ENCODE measurements at regions not wholly inside any gene's neighbourhood (a gene's known extent, or its start where the extent isn't known, plus 50 kb on each side); places are given as distances from the start of the nearest gene placed in this dataset.

GRCh38 chr12:34297126-34297789, 275.0 kb downstream of the ALG10 start:
- no peaks in the 10 kb centered on the region for H3K4me1 ChIP-seq (ENCODE audit: control insufficient read depth, insufficient read depth, low read length)
- no peak overlapping the region for H3K27ac ChIP-seq (ENCODE audit: low read length)
- 66% methylated on average over 18 of the region's 18 CpGs for WGBS (ENCODE audit: insufficient coverage)
- H3K36me3 ChIP-seq (ENCODE audit: control insufficient read depth, insufficient read depth, low read length): no peaks in the 10 kb centered on the region
- H3K27me3 Mint-ChIP-seq (ENCODE audit: low read depth in 2 of 2): no peaks in the 10 kb centered on the region
- no peak for ATAC-seq
- H3K27me3 ChIP-seq (ENCODE audit: control insufficient read depth, insufficient read depth, low read length): no peaks in the 10 kb centered on the region
- peaks cover 86% of the 10 kb centered on the region for H3K9me3 ChIP-seq (ENCODE audit: control insufficient read depth, insufficient read depth, low read length)
- peaks cover 23% of the 10 kb centered on the region for H3K36me3 Mint-ChIP-seq
- H3K27ac Mint-ChIP-seq: no peak overlapping the region
- H3K4me3 Mint-ChIP-seq: no peak overlapping the region
- H3K9me3 Mint-ChIP-seq: peaks cover 15 to 46% of the 10 kb centered on the region in 2 donors
- H3K4me1 Mint-ChIP-seq: no peaks in the 10 kb centered on the region
- TF ChIP-seq CTCF (IDR thresholded peaks at IDR 0.05): no peak
- H3K4me3 ChIP-seq (ENCODE audit: low read length): no peak overlapping the region
- intact Hi-C loops (cut with micrococcal nuclease): no loop called here
- DNase-seq: no peak

GRCh38 chr12:34297790-34298164, 275.5 kb downstream of the ALG10 start:
- H3K9me3 Mint-ChIP-seq: peaks cover 17 to 49% of the 10 kb centered on the region in 2 donors
- H3K36me3 Mint-ChIP-seq: peaks cover 28% of the 10 kb centered on the region
- Histone ChIP-seq H3K27ac (ENCODE audit: low read length) (no peak overlapping the region), H3K4me1 (ENCODE audit: control insufficient read depth, insufficient read depth, low read length) (no peaks in the 10 kb centered on the region), H3K4me3 (ENCODE audit: low read length) (no peak overlapping the region), H3K27me3 (ENCODE audit: control insufficient read depth, insufficient read depth, low read length) (no peaks in the 10 kb centered on the region), H3K9me3 (ENCODE audit: control insufficient read depth, insufficient read depth, low read length) (peaks cover 86% of the 10 kb centered on the region), H3K36me3 (ENCODE audit: control insufficient read depth, insufficient read depth, low read length) (no peaks in the 10 kb centered on the region)
- ATAC-seq (no peak), DNase-seq (no peak)
- intact Hi-C loops (cut with micrococcal nuclease): no loop called here
- 75% methylated on average over 9 of the region's 9 CpGs for WGBS (ENCODE audit: insufficient coverage)
- H3K27me3 Mint-ChIP-seq (ENCODE audit: low read depth in 2 of 2): no peaks in the 10 kb centered on the region
- H3K4me1 Mint-ChIP-seq: no peaks in the 10 kb centered on the region
- TF ChIP-seq CTCF (IDR thresholded peaks at IDR 0.05): no peak
- H3K27ac Mint-ChIP-seq: no peak overlapping the region
- H3K4me3 Mint-ChIP-seq: no peak overlapping the region

GRCh38 chr12:34298176-34298970, 276.1 kb downstream of the ALG10 start:
- Mint-ChIP-seq H3K4me3 (no peak overlapping the region), H3K27ac (no peak overlapping the region), H3K36me3 (peaks cover 34% of the 10 kb centered on the region), H3K27me3 (ENCODE audit: low read depth in 2 of 2) (no peaks in the 10 kb centered on the region), H3K9me3 (peaks cover 15 to 50% of the 10 kb centered on the region in 2 donors), H3K4me1 (no peaks in the 10 kb centered on the region)
- ATAC-seq (no peak), DNase-seq (no peak)
- peaks cover 92% of the 10 kb centered on the region for H3K9me3 ChIP-seq (ENCODE audit: control insufficient read depth, insufficient read depth, low read length)
- no peak overlapping the region for H3K4me3 ChIP-seq (ENCODE audit: low read length)
- WGBS (ENCODE audit: insufficient coverage): 80% methylated on average over 28 of the region's 28 CpGs
- no peaks in the 10 kb centered on the region for H3K36me3 ChIP-seq (ENCODE audit: control insufficient read depth, insufficient read depth, low read length)
- H3K27me3 ChIP-seq (ENCODE audit: control insufficient read depth, insufficient read depth, low read length): no peaks in the 10 kb centered on the region
- intact Hi-C loops (cut with micrococcal nuclease): no loop called here
- H3K4me1 ChIP-seq (ENCODE audit: control insufficient read depth, insufficient read depth, low read length): no peaks in the 10 kb centered on the region
- no peak for TF ChIP-seq CTCF (IDR thresholded peaks at IDR 0.05)
- H3K27ac ChIP-seq (ENCODE audit: low read length): no peak overlapping the region
